ENCODE measurements at regions not wholly inside any gene's neighbourhood (a gene's known extent, or its start where the extent isn't known, plus 50 kb on each side); places are given as distances from the start of the nearest gene placed in this dataset.

DNA sequence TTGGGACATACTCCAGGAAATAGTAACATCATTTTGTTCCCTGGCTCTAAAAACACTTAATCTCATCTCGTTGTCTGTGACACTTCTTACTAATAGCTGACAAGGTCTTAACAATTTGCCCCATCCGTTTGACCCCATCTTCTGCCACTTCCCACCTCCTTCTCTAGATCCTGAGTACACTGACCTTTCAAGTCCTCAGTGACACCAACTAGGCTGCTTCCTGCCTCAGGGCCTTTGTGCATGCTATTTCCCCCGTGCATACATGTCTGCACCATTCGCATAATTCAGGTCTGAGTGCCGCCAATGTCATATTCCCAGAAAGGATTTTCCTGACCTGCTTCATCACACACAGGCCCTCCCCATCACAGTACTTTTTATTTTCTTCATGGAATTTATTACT, 70.6 kb upstream of the CCND2 start:
- TF ChIP-seq, protein P1, sequence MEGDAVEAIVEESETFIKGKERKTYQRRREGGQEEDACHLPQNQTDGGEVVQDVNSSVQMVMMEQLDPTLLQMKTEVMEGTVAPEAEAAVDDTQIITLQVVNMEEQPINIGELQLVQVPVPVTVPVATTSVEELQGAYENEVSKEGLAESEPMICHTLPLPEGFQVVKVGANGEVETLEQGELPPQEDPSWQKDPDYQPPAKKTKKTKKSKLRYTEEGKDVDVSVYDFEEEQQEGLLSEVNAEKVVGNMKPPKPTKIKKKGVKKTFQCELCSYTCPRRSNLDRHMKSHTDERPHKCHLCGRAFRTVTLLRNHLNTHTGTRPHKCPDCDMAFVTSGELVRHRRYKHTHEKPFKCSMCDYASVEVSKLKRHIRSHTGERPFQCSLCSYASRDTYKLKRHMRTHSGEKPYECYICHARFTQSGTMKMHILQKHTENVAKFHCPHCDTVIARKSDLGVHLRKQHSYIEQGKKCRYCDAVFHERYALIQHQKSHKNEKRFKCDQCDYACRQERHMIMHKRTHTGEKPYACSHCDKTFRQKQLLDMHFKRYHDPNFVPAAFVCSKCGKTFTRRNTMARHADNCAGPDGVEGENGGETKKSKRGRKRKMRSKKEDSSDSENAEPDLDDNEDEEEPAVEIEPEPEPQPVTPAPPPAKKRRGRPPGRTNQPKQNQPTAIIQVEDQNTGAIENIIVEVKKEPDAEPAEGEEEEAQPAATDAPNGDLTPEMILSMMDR (conservative IDR thresholded peaks at IDR 0.05): no peak
- H3K27ac ChIP-seq: no peak overlapping the region

DNA sequence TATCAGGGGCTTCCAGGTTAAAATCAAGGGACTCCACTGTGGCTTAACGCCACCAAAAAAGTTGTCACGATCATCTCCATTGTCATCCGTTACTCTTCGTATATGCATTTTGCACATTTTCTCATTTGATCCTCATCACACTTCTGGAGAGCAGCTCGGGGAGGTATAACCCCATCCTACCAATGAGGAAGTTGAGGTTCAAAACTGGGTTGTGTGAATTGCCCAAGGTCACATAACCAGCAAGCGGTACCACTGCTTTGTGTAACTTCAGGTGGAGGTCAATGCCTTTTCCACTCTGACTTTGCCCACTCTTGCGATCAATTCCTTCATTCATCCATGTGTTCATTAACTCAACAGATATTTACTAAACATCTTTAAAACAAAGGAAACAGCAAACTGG, 71.1 kb upstream of the CCND2 start:
- no peak overlapping the region for H3K27ac ChIP-seq
- TF ChIP-seq, protein P1 (conservative IDR thresholded peaks at IDR 0.05): no peak

DNA sequence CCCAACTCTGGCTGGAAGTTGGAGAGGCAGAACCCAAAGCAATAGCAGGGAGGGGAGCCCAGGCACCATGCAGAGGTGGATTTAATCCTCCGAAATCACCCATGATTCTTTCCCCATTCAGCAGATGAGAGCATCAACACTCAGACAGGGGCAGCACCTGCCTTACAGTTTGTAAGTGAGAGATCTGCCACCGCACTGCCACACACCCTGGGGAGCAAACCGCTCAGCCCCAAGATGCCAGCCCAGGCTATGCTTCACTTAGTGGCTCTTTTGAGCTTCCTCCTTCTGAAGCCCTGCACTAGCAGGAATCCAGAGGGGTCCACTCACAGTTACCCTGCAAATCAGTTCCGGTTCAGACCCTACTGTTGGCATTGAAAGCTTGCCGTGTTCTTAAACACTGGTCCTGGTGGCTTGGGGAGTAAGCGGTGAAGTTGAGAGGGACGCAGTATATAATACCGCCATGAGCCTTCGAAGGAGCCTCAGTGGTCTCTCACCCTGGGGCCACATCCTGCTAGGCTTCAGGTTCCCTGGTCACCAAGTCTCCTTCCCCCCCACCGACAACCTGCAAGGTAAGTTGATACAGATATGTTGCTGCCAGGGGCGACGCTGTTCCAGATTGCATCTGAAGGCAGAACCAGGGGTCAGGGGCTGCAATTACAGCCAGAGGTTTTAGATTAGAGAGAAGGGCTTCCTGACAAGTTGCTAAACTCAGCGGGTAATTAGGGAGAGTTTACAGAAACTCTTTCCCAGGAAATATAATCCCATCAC, 72.0 kb upstream of the CCND2 start:
- TF ChIP-seq, protein P1 (conservative IDR thresholded peaks at IDR 0.05): no peak
- no peak overlapping the region for H3K27ac ChIP-seq

DNA sequence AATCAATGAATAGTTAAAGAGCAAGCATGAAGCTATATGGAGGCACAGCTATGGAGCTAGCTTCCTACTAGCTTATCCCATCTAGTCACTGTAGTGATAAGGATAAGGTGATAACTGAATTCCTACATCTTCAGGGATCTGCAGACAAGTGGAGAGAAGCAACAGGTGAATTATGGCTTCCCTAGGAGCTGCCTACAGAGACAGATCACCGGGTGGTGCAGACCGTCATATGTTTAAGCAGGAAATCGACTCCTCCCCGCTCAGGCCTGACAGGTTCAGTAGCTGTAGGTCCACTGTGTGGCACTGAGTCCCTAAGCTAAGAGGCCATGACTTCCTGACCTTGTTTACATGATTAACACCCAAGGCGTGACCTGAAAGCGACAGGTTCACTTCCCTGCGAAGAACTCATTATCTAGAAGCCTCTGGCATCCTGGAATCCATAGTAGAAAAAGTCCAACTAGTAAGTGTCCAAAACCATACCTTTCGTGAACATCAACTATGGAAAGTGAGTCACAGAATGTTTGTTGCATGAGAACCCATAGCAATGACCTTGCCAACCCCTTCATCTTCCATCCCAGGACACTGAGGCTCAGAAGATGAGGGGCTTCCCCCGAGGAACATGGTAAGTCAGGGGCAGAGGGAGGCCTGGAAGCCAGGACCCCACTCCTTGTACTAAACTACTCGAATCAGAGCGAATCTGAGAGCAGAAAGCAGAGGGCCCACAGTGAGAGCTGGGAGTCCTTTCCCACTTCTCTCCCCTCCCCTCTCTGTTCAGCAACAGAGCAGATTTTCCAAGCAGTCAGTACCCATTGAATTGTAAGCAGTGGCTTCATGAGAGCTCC, 75.4 kb upstream of the CCND2 start:
- H3K27ac ChIP-seq: no peak overlapping the region
- TF ChIP-seq, protein P1 (conservative IDR thresholded peaks at IDR 0.05): no peak

DNA sequence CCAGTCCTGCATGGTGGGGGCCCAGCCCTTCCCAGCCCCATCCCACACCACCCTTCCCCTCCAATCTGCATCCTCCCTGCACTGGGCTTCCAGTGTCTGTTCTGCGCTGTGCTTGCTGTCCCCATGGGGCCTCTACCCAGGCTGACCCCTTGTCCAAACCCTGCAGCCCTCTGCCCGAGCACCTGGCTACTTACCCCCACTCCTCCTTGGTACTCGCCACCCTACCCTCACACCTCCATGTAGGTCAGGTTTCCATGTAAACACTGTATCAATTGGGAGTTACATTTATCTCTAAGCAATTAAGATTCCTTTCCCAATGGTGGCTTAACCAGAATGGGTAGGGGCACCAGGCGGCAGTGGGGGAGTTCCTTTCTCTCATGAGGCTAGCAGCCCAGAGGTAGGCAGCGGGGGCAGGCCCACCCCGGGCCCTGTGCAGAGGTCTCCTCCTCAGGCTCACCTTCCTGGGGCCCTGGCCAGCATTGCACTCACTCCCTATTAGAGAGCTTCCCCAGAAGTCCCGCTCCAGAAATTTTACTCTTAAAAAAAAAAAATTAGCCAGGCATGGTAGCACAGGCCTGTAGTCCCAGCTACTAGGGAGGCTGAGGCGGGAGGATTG, 76.6 kb upstream of the CCND2 start:
- H3K27ac ChIP-seq: no peak overlapping the region
- TF ChIP-seq, protein P1 (conservative IDR thresholded peaks at IDR 0.05): no peak

DNA sequence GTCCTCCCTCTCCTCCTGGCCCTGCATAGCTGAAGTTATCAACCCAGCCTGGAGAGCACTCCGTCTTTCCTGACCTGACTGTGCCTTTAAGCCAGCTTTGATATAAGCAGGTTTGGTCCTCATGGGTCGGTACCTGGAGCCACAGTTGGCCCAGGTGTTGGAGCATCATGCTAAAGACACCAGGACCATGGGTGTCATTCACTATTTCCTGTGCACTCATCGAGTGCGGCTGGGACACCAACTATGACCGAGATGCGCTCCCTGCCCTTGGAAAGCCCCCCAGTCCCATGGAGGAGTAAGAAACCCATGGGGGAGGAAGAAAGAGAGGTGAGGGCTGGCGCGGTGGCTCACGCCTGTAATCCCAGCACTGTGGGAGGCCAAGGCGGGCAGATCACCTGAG, 78.9 kb upstream of the CCND2 start:
- TF ChIP-seq, protein P1 (conservative IDR thresholded peaks at IDR 0.05): no peak
- no peak overlapping the region for H3K27ac ChIP-seq

DNA sequence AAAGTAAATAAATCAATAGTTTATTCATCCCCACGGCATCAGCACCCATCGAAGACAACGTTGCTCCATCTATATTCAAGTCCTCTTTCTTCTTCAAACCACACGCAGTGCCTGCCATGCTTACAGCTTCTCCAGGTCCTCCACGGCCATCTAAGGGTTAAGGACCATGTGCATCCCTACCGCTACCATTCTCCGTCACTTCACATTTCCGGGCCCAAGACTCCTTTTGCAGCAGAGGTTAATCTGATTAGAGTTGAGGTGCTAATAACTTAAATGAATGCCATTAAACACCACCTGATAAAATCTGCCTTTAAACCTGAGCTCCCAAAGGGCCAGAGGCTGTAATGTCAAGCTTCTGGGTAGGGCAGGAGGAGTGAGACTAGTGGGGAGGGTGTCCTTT, 79.7 kb upstream of the CCND2 start:
- TF ChIP-seq, protein P1 (conservative IDR thresholded peaks at IDR 0.05): no peak
- no peak overlapping the region for H3K27ac ChIP-seq
